Activated T-cell treated with anti-CD3 and anti-CD28 coated beads, Interleukin-2, amount 50 U/mL, for 72 hours (primary cell): ENCODE measurements at regions not wholly inside any gene's neighbourhood (a gene's known extent, or its start where the extent isn't known, plus 50 kb on each side); places are given as distances from the start of the nearest gene placed in this dataset.

Source experiments
- ATAC-seq, 2 donors: fragments of 150-1000 bp; cut with Tn5 transposase; replicated peaks in 1 of 2; 2 replicates each; pipeline ENCODE4 v1.10.0; 2021; ENCODE audit warnings: moderate library complexity in 2 of 2, mild to moderate bottlenecking in 1 of 2
- DNase-seq, 2 donors: peaks; one replicate each; pipeline ENCODE4 v3.0.0; 2021 to 2022; ENCODE audit warnings: mixed read lengths in 1 of 2
- H3K27ac Mint-ChIP-seq: one replicate; pipeline ENCODE4 v1.8.0; 2022; ENCODE audit warnings: mild to moderate bottlenecking, moderate library complexity, mixed read lengths
- H3K27me3 Mint-ChIP-seq: one replicate; pipeline ENCODE4 v1.8.0; 2022; ENCODE audit warnings: low read depth, mixed read lengths
- H3K36me3 Mint-ChIP-seq, 2 donors: one replicate each; pipeline ENCODE4 v1.8.0; 2022; ENCODE audit warnings: mixed read lengths in 2 of 2, mild to moderate bottlenecking in 1 of 2; ENCODE audit not compliant: insufficient read depth in 2 of 2
- H3K4me1 Mint-ChIP-seq: one replicate; pipeline ENCODE4 v1.8.0; 2022; ENCODE audit warnings: low read depth, mixed read lengths
- H3K4me3 Mint-ChIP-seq, 2 donors: one replicate each; pipeline ENCODE4 v1.8.0; 2022; ENCODE audit warnings: mild to moderate bottlenecking in 2 of 2, mixed read lengths in 2 of 2, moderate library complexity in 2 of 2
- H3K9me3 Mint-ChIP-seq, 2 donors: one replicate each; pipeline ENCODE4 v1.8.0; 2022; ENCODE audit warnings: mixed read lengths in 2 of 2

GRCh38 chr5:110342683-110343082 is 383.8 kb downstream of the TMEM232 start:
- H3K4me1 Mint-ChIP-seq: no peaks in the 10 kb centered on the region
- H3K27me3 Mint-ChIP-seq: no peaks in the 10 kb centered on the region
- H3K9me3 Mint-ChIP-seq: no peaks in the 10 kb centered on the region
- DNase-seq (no peak), ATAC-seq (no peak)
- no peaks in the 10 kb centered on the region for H3K36me3 Mint-ChIP-seq
- H3K27ac Mint-ChIP-seq: no peak overlapping the region
- H3K4me3 Mint-ChIP-seq: no peak overlapping the region

DNA sequence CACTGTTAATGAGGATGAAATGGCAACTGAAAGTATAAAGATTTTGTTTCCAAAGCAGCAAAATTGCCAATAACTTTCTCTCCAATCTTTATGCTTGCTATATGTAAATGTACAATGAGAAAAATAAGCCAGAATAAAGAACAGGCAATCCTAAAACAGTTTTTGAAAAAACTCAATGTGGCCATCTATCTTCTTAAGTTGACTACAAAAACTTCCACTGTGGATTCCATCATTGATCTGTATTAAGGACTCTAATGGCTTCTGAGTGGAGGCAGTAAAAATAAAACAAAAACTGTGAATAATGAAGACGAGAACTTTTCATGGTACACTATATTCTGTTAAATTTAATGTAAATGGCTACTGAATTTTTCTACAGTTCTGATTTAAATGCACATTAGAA is 382.9 kb downstream of the TMEM232 start:
- Mint-ChIP-seq H3K4me1 (no peaks in the 10 kb centered on the region), H3K27me3 (no peaks in the 10 kb centered on the region), H3K27ac (no peak overlapping the region), H3K36me3 (no peaks in the 10 kb centered on the region), H3K4me3 (no peak overlapping the region), H3K9me3 (no peaks in the 10 kb centered on the region)
- DNase-seq (no peak), ATAC-seq (no peak)

DNA sequence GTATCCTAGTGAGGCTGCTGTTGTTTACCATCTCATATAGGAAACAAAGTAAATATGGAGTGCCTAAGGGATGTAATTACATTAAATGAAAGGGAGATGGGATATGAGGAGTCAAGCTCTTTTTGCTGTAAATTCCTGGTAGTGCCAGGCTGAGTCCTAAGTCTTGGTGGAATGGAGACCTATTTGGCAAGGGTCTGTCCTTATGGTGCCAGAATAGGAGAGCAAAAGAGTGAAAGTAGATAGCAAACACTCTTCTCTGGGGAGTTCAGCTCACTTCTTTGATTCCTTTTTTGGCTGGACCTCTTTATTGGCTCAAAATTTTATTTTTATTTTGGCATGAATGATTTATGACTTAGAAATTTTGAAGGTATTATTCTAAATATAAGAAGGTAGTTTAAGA is 380.8 kb downstream of the TMEM232 start:
- Mint-ChIP-seq H3K9me3 (no peaks in the 10 kb centered on the region), H3K27me3 (no peaks in the 10 kb centered on the region), H3K27ac (no peak overlapping the region), H3K4me3 (no peak overlapping the region), H3K36me3 (no peaks in the 10 kb centered on the region), H3K4me1 (no peaks in the 10 kb centered on the region)
- ATAC-seq (no peak), DNase-seq (no peak)

DNA sequence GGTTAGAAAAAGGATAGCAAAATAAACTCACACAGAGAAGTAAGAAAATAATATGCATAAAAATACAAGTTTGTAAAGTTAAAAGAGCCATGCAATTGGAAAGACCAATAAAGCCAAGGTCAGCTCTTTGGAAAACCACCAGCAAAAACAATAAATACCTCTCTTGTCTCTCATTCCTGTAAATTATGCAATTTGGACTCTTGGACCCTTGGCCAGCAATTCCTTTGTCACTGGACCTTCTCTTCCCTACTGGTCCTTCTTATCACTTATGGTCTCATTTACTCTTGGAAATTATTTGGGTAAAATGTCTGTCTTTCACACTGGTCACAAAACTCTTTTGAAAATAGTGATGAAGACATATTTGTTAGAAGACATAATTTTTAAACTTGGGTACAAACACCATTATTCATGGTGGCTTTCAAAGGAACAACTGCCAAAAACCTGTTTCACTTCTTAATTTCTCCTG is 379.5 kb downstream of the TMEM232 start:
- ATAC-seq: no peak
- no peak overlapping the region for H3K4me3 Mint-ChIP-seq
- no peak overlapping the region for H3K27ac Mint-ChIP-seq
- no peaks in the 10 kb centered on the region for H3K9me3 Mint-ChIP-seq
- H3K36me3 Mint-ChIP-seq: no peaks in the 10 kb centered on the region
- no peak for DNase-seq
- H3K27me3 Mint-ChIP-seq: no peaks in the 10 kb centered on the region
- H3K4me1 Mint-ChIP-seq: no peaks in the 10 kb centered on the region

- Mint-ChIP-seq H3K4me1 (no peaks in the 10 kb centered on the region), H3K27ac (no peak overlapping the region), H3K36me3 (no peaks in the 10 kb centered on the region), H3K4me3 (no peak overlapping the region), H3K27me3 (no peaks in the 10 kb centered on the region), H3K9me3 (no peaks in the 10 kb centered on the region)
- ATAC-seq: no peak
- DNase-seq: no peak
These were observed 378.7 kb downstream of the TMEM232 start for GRCh38 chr5:110347781-110348180.

DNA sequence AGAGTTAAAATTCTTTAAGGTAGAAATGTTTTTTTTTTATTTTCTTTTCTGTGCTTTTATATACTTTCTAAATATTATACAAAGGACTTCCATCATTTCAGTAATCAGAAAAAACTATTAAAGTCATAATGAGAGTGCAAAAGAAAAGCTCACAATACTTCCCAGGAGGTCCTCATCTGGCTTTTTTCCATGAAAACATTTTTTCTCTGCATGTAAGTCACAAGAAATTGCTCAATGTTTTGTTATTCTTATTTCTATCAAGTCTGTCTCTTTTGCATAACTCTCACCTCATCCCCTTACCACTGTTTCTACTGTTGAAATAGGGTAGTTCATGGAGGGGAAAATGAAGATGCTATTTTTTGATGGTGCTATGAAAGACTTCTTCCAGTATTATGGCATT is 375.0 kb downstream of the TMEM232 start:
- H3K27ac Mint-ChIP-seq: no peak overlapping the region
- no peaks in the 10 kb centered on the region for H3K9me3 Mint-ChIP-seq
- no peaks in the 10 kb centered on the region for H3K27me3 Mint-ChIP-seq
- ATAC-seq (no peak), DNase-seq (no peak)
- no peaks in the 10 kb centered on the region for H3K4me1 Mint-ChIP-seq
- H3K4me3 Mint-ChIP-seq: no peak overlapping the region
- no peaks in the 10 kb centered on the region for H3K36me3 Mint-ChIP-seq

- H3K27ac Mint-ChIP-seq: no peak overlapping the region
These were observed 372.2 kb downstream of the TMEM232 start for GRCh38 chr5:110354311-110354710.

GRCh38 chr5:110354915-110355644 is 371.4 kb downstream of the TMEM232 start:
- Mint-ChIP-seq H3K27me3 (no peaks in the 10 kb centered on the region), H3K4me1 (no peaks in the 10 kb centered on the region), H3K27ac (no peak overlapping the region), H3K9me3 (no peaks in the 10 kb centered on the region), H3K4me3 (no peak overlapping the region), H3K36me3 (no peaks in the 10 kb centered on the region)
- no peak for ATAC-seq
- DNase-seq: no peak

More at GRCh38 chr5:110354311-110354710, 372.2 kb downstream of the TMEM232 start:
- H3K9me3 Mint-ChIP-seq: no peaks in the 10 kb centered on the region
- H3K4me1 Mint-ChIP-seq: no peaks in the 10 kb centered on the region
- no peaks in the 10 kb centered on the region for H3K36me3 Mint-ChIP-seq
- H3K4me3 Mint-ChIP-seq: no peak overlapping the region
- no peak for ATAC-seq
- H3K27me3 Mint-ChIP-seq: no peaks in the 10 kb centered on the region
- no peak for DNase-seq

DNA sequence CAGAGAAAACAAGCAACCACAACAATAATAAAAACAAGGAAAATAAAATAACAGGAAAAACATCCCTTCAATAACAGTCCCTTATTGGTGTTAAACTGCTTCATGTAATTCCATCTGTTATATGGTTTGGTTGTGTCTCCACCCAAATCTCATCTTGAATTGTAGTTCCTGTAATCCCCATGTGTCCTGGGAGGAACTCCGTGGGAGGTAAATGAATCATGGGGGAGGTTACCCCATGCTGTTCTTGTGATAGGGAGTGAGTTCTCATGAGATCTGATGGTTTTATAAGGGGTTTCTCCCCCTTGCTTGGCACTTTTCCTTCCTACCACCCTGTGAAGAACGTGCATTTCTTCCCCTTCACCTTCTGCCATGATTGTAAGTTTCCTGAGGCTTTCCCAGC is 369.8 kb downstream of the TMEM232 start:
- H3K27me3 Mint-ChIP-seq: no peaks in the 10 kb centered on the region
- no peak for DNase-seq
- ATAC-seq: no peak
- H3K4me1 Mint-ChIP-seq: no peaks in the 10 kb centered on the region
- H3K9me3 Mint-ChIP-seq: no peaks in the 10 kb centered on the region
- H3K4me3 Mint-ChIP-seq: no peak overlapping the region
- H3K36me3 Mint-ChIP-seq: no peaks in the 10 kb centered on the region
- no peak overlapping the region for H3K27ac Mint-ChIP-seq

DNA sequence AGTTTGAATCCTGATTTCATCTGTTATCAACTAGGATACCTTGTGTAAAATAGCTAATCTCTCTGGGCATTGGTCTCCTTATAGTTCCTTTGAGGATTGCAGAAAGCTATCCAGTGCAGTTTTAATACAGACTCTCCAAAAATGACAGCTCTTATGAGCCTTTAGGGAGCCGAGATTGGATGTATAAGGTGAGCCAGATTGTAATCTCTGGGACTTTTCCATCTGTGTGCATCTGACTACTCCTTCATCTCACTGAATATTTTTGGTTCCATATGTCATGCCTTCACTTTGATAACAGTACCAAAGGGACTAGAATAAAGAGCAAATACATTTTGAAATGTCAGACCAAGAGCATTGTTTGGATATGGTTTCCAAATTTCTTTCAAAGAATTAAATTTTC is 367.2 kb downstream of the TMEM232 start:
- Mint-ChIP-seq H3K27ac (no peak overlapping the region), H3K4me1 (no peaks in the 10 kb centered on the region), H3K27me3 (no peaks in the 10 kb centered on the region), H3K4me3 (no peak overlapping the region), H3K9me3 (no peaks in the 10 kb centered on the region), H3K36me3 (no peaks in the 10 kb centered on the region)
- ATAC-seq (no peak), DNase-seq (no peak)

GRCh38 chr5:110361471-110361870 is 365.0 kb downstream of the TMEM232 start:
- Mint-ChIP-seq H3K9me3 (no peaks in the 10 kb centered on the region), H3K4me1 (no peaks in the 10 kb centered on the region), H3K27ac (no peak overlapping the region), H3K4me3 (no peak overlapping the region), H3K27me3 (no peaks in the 10 kb centered on the region), H3K36me3 (no peaks in the 10 kb centered on the region)
- ATAC-seq (no peak), DNase-seq (no peak)

DNA sequence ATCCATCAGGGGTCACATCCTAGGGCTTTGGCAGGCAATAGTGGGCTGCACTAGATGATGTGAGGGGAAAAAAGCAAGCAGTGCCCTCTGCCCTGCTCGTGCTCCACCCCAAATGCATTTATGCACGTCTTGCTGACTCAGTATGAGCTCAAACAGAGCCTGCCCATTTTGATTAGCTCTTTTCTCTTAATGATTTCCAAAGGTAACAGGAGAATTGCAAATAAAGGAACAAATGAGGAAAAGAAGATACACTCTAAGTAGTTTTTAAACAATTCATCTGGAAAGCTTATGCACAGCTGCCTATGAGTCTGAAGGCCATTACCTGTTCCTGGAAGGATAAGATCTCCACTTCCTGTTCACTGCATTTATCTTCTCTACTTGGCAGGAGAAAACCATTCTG is 364.2 kb downstream of the TMEM232 start:
- H3K27me3 Mint-ChIP-seq: no peaks in the 10 kb centered on the region
- ATAC-seq (no peak), DNase-seq (no peak)
- H3K36me3 Mint-ChIP-seq: no peaks in the 10 kb centered on the region
- no peaks in the 10 kb centered on the region for H3K9me3 Mint-ChIP-seq
- H3K4me3 Mint-ChIP-seq: no peak overlapping the region
- H3K27ac Mint-ChIP-seq: no peak overlapping the region
- no peaks in the 10 kb centered on the region for H3K4me1 Mint-ChIP-seq

DNA sequence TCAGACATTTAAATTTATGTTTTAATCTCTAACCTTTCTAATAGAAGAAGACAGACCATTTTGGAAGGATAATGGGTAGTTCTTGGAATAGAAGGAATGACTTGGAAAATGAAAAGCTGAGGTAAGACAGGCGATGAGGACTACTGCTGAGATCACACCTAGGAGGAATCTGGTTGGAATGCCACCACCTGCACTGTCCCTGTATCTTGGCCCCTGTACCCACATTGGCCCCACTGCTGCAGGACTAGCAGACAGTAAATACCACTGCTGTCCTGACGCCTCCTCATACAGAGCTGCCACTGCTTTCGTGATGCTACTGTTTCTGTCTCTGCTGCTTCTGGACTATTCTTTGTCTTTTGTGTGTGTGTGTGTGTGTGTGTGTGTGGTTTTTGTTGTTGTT is 359.8 kb downstream of the TMEM232 start:
- H3K4me1 Mint-ChIP-seq: peaks cover 4% of the 10 kb centered on the region
- no peak for ATAC-seq

More for the DNA sequence above, 359.8 kb downstream of the TMEM232 start:
- Mint-ChIP-seq H3K27ac (no peak overlapping the region), H3K36me3 (no peaks in the 10 kb centered on the region), H3K27me3 (no peaks in the 10 kb centered on the region), H3K4me3 (no peak overlapping the region), H3K9me3 (peaks cover 0 to 2% of the 10 kb centered on the region in 2 donors)
- DNase-seq: no peak
